Vagina (tissue), 2 donors: ENCODE measurements at regions not wholly inside any gene's neighbourhood (a gene's known extent, or its start where the extent isn't known, plus 50 kb on each side); places are given as distances from the start of the nearest gene placed in this dataset.

Experiments
- DNase-seq, 2 donors: peaks; one replicate each; pipeline ENCODE4 v3.0.0-alpha.2; 2017; ENCODE audit errors: extremely low spot score in 2 of 2
- H3K27ac ChIP-seq: fragments of 200-600 bp; sonication (generic); one replicate; pipeline ENCODE4 v1.5.1; 2019
- H3K27me3 ChIP-seq: fragments of 200-600 bp; sonication (generic); one replicate; pipeline ENCODE4 v1.5.1; 2019
- H3K36me3 ChIP-seq, 2 donors: fragments of 200-600 bp; sonication (generic); one replicate each; pipeline ENCODE4 v1.5.1; 2017 to 2019
- H3K4me1 ChIP-seq: fragments of 200-600 bp; sonication (generic); one replicate; pipeline ENCODE4 v1.5.1; 2019
- H3K4me3 ChIP-seq, 2 donors: fragments of 200-600 bp; sonication (generic); 1 replicate in 1 of 2; 2 replicates in 1 of 2; pipeline ENCODE4 v1.5.1; 2016 to 2019
- H3K9me3 ChIP-seq: fragments of 200-600 bp; sonication (generic); one replicate; pipeline ENCODE4 v1.5.1; 2019
- CTCF ChIP-seq, 3 experiments: fragments of 450-650 bp in 2 of 3; fragments of 200-600 bp in 1 of 3; sonication (generic) in 1 of 3; IDR thresholded peaks; one replicate each; pipeline ENCODE4 v1.5.1; 2017 to 2019; ENCODE audit warnings: antibody characterized with exemption in 3 of 3, mild to moderate bottlenecking in 2 of 3, moderate library complexity in 2 of 3
- POLR2A ChIP-seq, 2 donors: fragments of 450-650 bp; IDR thresholded peaks; one replicate each; pipeline ENCODE4 v1.6.1; 2017; ENCODE audit warnings: antibody characterized with exemption in 2 of 2, mild to moderate bottlenecking in 2 of 2, moderate library complexity in 2 of 2
- POLR2AphosphoS5 ChIP-seq, 2 donors: sonication (generic); formaldehyde crosslinking; IDR thresholded peaks; one replicate each; pipeline ENCODE4 v1.9.0; 2017; ENCODE audit warnings: antibody characterized with exemption in 2 of 2, mild to moderate bottlenecking in 2 of 2, low read depth in 1 of 2; ENCODE audit not compliant: insufficient read depth in 1 of 2
- intact Hi-C: fragments of 100-400 bp; cut with DNase I; formaldehyde crosslinking; loops from one replicate; pipeline ENCODE4 v1.15.1; 2023

DNA sequence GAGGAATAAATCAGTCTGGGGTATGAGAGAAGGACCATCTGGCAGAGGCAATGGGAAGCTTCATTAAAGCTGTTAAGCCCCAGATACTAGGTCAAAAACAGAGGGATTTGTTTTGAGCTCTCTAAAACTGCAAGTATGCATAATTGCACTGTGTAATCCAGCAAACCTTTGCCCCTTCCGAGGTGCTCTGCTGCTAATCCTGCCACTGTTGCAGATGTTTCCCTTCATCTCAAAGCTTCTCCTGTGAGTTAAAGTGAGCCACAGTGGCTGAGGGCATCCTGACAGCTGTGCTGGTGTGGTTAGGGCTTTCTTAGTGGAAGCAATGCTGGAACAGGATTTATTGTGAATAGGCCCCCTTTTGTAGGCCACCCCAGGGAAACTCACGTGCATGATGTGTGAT lies 160.3 kb upstream of the TRPC7 start:
- no peaks in the 10 kb centered on the region for H3K36me3 ChIP-seq
- TF ChIP-seq POLR2A (IDR thresholded peaks at IDR 0.05): no peak
- TF ChIP-seq POLR2AphosphoS5 (IDR thresholded peaks at IDR 0.05; ENCODE audit: insufficient read depth in 1 of 2, low read depth in 1 of 2): no peak
- no peak for TF ChIP-seq CTCF (IDR thresholded peaks at IDR 0.05)
- intact Hi-C loops: no loop called here
- no peaks in the 10 kb centered on the region for H3K9me3 ChIP-seq
- no peak overlapping the region for H3K27ac ChIP-seq
- no peaks in the 10 kb centered on the region for H3K4me1 ChIP-seq
- H3K27me3 ChIP-seq: no peaks in the 10 kb centered on the region
- no peak for DNase-seq
- H3K4me3 ChIP-seq: no peak overlapping the region

GRCh38 chr5:136522217-136522956 lies 157.0 kb upstream of the TRPC7 start:
- no peak for TF ChIP-seq POLR2A (IDR thresholded peaks at IDR 0.05)
- TF ChIP-seq POLR2AphosphoS5 (IDR thresholded peaks at IDR 0.05; ENCODE audit: insufficient read depth in 1 of 2, low read depth in 1 of 2): no peak
- no peak for TF ChIP-seq CTCF (IDR thresholded peaks at IDR 0.05)
- no peak overlapping the region for H3K4me3 ChIP-seq
- no peak for DNase-seq

GRCh38 chr5:136521696-136522095 lies 156.4 kb upstream of the TRPC7 start:
- no peak for DNase-seq
- Histone ChIP-seq H3K36me3 (no peaks in the 10 kb centered on the region), H3K27me3 (no peaks in the 10 kb centered on the region), H3K27ac (no peak overlapping the region), H3K4me3 (no peak overlapping the region), H3K9me3 (no peaks in the 10 kb centered on the region), H3K4me1 (no peaks in the 10 kb centered on the region)
- TF ChIP-seq CTCF (IDR thresholded peaks at IDR 0.05) (no peak), POLR2AphosphoS5 (IDR thresholded peaks at IDR 0.05; ENCODE audit: insufficient read depth in 1 of 2, low read depth in 1 of 2) (no peak), POLR2A (IDR thresholded peaks at IDR 0.05) (no peak)
- intact Hi-C loops: no loop called here

More at GRCh38 chr5:136522217-136522956, 157.0 kb upstream of the TRPC7 start:
- H3K27me3 ChIP-seq: no peaks in the 10 kb centered on the region
- no peak overlapping the region for H3K27ac ChIP-seq
- H3K36me3 ChIP-seq: no peaks in the 10 kb centered on the region
- intact Hi-C loops: no loop called here
- H3K4me1 ChIP-seq: no peaks in the 10 kb centered on the region
- H3K9me3 ChIP-seq: no peaks in the 10 kb centered on the region

- intact Hi-C loops: no loop called here
- Histone ChIP-seq H3K27me3 (no peaks in the 10 kb centered on the region), H3K36me3 (no peaks in the 10 kb centered on the region), H3K27ac (no peak overlapping the region), H3K4me3 (no peak overlapping the region), H3K9me3 (no peaks in the 10 kb centered on the region), H3K4me1 (no peaks in the 10 kb centered on the region)
- no peak for DNase-seq
- TF ChIP-seq POLR2AphosphoS5 (IDR thresholded peaks at IDR 0.05; ENCODE audit: insufficient read depth in 1 of 2, low read depth in 1 of 2) (no peak), CTCF (IDR thresholded peaks at IDR 0.05) (no peak), POLR2A (IDR thresholded peaks at IDR 0.05) (no peak)
Observed at GRCh38 chr5:136518814-136519213, 153.5 kb upstream of the TRPC7 start.

DNA sequence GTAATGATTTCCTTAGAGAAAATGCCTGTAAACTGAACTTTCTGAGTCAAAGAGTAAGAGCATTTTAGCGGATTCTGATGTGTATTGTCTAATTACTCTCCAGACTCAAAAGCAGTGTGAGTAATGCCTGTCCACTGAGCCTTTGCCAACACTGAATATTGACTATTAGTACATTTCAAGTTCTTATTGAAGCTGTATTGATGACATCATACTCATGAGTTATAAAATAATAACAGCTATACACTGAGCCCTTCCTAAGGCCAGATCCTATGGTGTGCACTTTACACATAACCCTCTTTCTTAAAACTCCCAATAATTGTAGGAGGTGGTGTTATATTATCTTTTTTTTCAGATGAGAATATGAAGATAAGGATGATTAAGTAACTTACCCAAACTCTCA lies 152.8 kb upstream of the TRPC7 start:
- H3K27ac ChIP-seq: no peak overlapping the region
- no peaks in the 10 kb centered on the region for H3K4me1 ChIP-seq
- H3K9me3 ChIP-seq: no peaks in the 10 kb centered on the region
- H3K4me3 ChIP-seq: no peak overlapping the region
- H3K36me3 ChIP-seq: no peaks in the 10 kb centered on the region
- DNase-seq: no peak
- no peaks in the 10 kb centered on the region for H3K27me3 ChIP-seq
- intact Hi-C loops: no loop called here
- no peak for TF ChIP-seq POLR2A (IDR thresholded peaks at IDR 0.05)
